GM18505 (cell line): ENCODE measurements at regions not wholly inside any gene's neighbourhood (a gene's known extent, or its start where the extent isn't known, plus 50 kb on each side); places are given as distances from the start of the nearest gene placed in this dataset.

Experiments
- ATAC-seq: cut with Tn5 transposase; IDR thresholded peaks from one replicate; pipeline ENCODE4 v1.9.1; 2021; ENCODE audit not compliant: unreplicated experiment
- POLR2A ChIP-seq: IDR thresholded peaks from 4 replicates; pipeline ENCODE4 v1.6.1; 2011; ENCODE audit warnings: borderline replicate concordance; ENCODE audit not compliant: insufficient read depth, insufficient read length; ENCODE audit errors: extremely low read depth

DNA sequence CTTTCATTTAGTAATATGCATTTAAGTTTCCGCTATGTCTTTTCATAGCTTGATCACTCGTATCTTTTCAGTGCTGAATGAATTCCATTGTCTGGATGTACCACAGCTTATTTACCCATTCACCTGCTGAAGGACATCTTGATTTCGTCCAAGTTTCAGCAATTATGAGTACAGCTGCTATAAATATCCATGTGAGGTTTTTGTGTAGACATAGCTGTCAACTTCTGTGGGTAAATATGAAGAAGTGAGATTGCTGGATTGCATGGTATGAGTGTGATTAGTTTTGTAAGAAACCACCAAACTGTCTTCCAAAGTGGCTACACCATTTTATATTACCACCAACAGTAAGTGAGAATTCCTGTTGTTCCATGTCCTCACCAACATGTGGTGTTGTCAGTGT, 79.2 kb upstream of the STMND1 start:
- ATAC-seq = peak; percentile 81

DNA sequence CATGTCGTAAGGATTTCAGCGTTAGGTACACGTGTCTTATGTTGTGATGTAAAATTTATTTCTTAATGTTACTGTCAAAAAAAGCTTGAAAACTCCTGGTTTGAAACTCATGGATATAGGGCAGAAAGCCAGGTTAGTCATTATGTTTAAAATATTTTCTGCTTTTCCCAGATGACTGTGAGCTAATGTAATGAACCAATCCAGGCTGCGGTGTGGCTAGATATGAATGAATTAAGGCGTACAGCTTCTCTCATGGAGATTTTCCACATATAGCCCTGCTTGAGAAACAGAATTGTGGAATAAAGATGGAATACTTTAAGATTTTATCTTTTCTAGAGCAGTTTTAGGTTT, 80.3 kb upstream of the STMND1 start:
- ATAC-seq = no peak
- no peak for TF ChIP-seq POLR2A

More for the DNA sequence above, 79.2 kb upstream of the STMND1 start:
- TF ChIP-seq POLR2A = no peak

DNA sequence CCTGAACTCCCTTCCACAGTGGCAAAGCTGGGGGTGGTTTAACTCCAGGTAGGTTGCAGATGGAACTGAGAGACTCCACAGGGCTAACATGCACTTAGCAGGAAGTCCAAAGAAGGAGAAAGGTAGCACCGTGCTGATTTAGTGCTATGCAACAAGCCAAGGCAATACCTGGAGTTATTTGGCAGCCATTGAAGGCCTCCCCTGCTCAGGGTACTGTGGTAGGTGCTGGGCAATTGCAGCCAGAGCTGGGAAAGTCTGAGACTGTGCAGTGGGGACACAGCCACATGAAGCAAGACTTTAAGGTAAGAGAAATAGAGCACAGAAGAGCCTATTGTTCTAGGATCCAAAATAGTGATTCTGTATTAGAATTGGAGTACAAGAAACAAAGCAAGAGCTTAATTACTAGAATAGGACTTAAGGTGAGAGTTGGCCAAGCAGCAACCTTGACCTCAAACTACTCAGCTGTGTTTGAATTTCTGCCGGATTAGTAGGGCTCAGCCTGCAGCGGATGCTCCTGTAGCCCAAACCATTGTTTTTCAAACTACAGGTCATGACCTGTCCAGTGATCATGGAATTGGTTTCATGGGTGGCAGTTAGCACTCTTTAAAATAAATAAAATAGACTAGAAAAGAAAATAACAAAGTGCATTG, 80.8 kb upstream of the STMND1 start:
- ATAC-seq = no peak
- no peak for TF ChIP-seq POLR2A

DNA sequence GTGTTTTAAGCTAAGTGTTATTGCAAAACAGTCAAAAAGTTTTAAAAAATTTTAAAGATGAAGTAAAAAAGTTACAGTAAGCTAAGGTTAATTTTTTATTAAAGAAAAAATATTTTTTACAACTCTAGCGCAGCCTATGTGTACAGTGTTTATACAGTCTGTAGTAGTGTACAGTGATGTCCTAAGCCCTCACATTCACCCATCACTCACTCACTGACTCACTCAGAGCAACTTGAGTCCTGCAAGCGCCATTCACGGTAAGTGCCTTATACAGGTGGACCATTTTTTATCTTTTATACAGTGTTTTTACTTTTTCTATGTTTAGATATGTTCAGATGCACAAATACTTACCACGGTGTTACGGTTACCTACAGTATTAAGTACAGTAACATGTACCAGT, 83.4 kb upstream of the STMND1 start:
- no peak for TF ChIP-seq POLR2A

DNA sequence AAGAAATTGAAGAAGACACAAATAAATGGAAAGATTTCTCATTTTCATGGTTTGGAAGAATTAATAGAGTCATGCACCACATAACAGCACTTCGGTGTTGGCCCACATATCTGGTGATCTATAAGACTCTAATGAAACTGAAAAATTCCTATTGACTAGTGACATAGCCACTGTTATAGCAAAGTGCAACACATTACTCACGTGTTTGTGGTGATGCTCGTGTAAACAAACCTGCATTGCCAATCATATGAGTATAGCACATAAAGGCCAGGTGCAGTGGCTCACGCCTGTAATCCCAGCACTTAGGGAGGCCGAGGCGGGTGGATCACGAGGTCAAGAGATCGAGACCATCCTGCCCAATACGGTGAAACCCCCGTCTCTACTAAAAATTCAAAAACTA, 84.4 kb upstream of the STMND1 start:
- TF ChIP-seq POLR2A = no peak
- ATAC-seq = no peak

More for the DNA sequence above, 83.4 kb upstream of the STMND1 start:
- ATAC-seq = no peak

DNA sequence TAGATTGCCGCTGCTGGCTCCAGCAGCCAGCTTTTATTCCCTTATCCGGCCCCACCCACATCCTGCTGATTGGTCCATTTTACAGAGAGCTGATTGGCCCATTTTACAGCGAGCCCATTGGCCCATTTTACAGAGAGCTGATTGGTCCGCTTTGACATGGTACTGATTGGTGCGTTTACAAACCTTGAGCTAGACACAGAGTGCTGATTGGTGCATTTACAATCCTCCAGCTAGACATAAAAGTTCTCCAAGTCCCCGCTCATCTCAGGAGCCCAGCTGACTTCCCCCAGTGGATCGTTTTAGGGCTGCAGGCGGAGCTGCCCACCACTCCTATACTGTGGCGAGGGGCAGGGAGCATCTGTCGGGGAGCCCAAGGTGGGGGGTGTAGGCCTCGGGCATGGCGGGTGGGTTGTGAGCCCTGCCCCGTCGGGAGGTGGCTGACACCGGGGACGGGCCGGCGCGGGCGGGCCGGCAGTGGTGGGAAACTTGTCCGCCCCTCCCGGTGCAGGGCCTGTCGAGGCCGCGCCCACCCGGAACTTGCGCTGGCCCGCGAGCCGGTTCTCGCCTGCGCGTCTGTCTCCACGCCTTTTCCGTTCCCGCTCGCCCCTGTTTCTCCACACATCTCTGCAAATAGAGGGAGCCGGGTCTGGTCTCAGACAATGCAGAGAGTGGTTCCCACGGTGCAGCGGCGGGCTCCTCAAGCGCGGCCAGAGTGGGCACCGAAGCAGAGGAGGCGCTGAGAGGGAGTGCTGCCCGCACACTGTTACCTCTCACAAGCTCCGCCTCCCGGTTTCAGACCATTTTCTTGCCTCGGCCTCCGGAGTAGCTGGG, 86.1 kb upstream of the STMND1 start:
- no peak for ATAC-seq
- TF ChIP-seq POLR2A = no peak

DNA sequence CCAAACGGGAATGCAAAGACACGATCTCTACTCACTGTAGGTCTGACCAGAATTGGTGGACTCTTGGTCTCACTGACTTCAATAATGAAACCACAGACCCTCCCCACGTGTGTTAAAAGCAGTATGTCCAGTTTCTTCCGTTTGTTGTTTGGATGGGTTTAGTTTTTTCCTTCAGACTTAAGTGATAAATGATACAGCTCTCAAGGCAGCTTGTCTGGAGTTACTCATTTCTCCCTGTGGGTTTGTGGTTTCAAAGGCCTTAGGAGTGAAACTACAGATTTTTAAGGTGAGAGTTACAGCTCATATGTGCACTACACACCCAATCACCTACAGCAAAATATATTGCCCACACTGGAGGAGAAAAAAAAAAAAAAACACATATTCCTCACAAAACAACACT, 86.7 kb upstream of the STMND1 start:
- TF ChIP-seq POLR2A = no peak
- peak; percentile 98 for ATAC-seq

DNA sequence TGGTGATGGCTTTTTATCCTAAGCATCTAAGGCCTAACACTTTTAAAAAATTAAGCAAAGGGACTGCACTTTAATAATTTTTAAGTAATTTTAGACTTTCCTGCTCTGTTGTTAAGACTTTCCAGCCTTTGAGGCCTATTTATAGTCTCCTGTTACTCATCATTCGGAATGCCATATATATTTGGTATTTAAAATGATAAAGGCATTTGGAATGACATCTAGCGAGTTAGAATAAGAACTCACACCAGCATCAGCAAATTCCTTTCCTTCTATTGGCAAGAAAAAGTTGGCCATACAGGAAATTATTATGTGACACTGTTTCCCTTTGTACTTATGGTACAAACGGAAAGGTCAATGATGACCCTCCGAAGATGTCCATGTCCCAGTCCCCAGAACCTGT, 88.1 kb upstream of the STMND1 start:
- TF ChIP-seq POLR2A = no peak
- no peak for ATAC-seq

DNA sequence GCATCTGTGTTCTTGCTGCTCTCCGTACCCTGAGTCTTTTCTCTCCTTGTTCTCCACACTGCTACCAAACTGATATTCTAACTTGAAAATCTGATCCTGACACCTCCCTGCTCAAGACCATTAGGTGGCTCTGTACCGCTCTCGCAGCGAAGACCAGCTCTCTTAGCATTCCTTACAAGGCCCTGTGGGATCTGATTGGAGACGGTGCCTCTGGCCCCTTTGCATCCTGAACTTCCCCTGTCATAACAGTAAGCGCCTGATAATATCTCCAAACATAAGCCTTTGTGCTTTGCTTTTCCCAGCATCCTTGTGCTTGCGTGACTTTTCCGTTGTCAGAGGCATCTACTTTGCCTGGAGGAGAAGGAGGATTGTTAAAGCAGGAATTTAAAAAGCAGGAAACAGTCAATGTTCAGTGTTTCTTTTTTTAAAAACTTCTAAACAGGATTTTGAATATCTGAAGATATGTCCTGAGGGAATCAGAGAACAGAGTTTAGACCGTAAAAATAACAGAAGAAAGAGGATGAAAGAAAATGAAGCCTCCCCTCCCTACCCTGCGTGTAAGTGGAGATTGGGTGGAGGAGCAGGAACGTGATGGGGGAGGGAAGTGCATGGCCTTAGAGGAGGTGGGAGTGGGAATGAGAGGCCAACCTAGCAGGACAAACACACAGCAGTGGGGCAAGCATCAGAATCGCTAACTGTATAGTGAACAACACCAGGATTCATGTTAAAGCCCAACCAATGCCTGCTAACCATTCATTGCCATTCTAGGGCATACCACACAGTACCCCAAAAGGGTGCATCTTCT, 89.2 kb upstream of the STMND1 start:
- no peak for ATAC-seq
- TF ChIP-seq POLR2A = no peak

DNA sequence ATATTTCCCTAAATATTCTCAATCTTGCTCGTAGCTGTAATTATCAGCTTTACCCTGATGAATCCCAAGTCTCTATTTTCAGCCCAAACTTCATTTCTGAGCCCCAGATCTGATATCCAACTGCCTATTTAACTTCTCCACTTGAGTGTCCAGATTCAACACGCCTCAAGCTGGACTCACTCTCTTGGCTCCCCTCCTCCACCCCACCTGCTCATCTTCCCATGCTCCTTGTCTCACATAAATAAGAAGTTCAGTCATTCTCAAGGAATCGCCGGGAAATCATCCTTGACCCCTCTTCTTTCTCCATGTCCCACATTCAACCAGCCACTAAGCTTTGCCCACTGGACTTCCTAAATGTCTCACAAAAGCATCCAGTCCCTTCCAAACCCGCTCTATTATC, 89.9 kb upstream of the STMND1 start:
- no peak for TF ChIP-seq POLR2A
- ATAC-seq = no peak

DNA sequence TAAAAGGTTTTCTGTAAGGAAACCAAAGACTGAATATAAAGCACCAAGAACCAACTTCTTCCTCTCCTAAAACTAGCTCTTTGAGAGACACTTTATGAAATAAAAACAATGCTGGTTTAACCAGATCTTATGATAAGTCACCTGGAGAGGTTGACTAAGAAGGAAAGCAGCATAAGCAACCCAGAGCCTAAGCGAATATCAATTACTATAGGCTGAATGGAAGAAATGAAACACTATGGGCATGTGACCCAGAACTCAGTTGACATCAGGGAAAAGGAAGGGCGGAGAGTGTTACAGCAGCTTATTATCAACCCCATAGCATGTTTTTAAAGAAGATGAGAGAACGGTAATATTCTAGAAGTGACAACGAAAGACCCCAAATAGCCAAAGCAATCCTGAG, 94.1 kb upstream of the STMND1 start:
- TF ChIP-seq POLR2A = no peak
- no peak for ATAC-seq

DNA sequence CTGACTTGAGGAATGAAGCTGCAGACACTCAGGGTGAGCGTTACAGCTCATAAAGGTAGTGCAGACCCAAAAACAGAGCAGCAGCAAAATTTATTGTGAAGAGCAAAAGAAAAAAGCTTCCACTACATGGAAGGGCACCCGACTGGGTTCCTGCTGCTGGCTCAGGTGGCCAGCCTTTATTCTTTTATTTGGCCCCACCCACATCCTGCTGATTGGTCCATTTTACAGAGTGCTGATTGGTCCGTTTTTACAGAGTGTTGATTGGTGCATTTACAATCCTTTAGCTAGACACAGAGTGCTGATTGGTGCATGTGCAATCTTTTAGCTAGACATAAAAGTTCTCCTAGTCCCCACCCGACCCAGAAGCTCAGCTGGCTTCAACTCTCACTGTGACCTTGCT, 95.3 kb upstream of the STMND1 start:
- no peak for TF ChIP-seq POLR2A
- no peak for ATAC-seq

DNA sequence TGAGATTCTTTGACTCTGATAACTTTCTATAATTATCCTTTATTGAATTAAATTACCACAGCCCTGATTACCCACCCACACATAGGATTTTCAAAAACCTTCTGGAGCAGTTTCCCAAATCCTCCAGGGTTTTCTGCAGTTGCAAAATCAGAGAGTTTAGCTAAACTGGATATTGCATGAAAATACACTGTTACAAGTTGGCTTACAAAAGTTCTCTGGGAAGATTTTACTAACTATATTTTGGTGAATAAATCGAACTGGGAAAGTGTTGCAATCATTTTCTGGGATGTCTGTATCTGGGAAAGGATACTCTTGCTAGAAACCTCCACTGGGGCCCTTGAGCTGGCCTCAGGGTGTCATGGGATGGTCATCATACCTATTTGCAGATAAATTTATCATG, 97.6 kb upstream of the STMND1 start:
- ATAC-seq = no peak

More for the DNA sequence above, 97.6 kb upstream of the STMND1 start:
- no peak for TF ChIP-seq POLR2A
